Sigmoid colon (tissue), 6 donors: ENCODE measurements at regions not wholly inside any gene's neighbourhood (a gene's known extent, or its start where the extent isn't known, plus 50 kb on each side); places are given as distances from the start of the nearest gene placed in this dataset.
A peak's percentile ranks its signal among the peaks of the same experiment; 100 is the strongest.

Source experiments
- DNase-seq: peaks from one replicate; pipeline ENCODE4 v3.0.0-alpha.2; 2019
- H3K27ac ChIP-seq, 4 donors: fragments of 200-600 bp; sonication (generic); one replicate each; pipeline ENCODE4 v1.5.1; 2016 to 2019; ENCODE audit warnings: mild to moderate bottlenecking in 1 of 4
- H3K27me3 ChIP-seq, 3 donors: fragments of 200-600 bp; sonication (generic); one replicate each; pipeline ENCODE4 v1.5.1; 2019; ENCODE audit warnings: mild to moderate bottlenecking in 1 of 3
- H3K36me3 ChIP-seq, 4 donors: fragments of 200-600 bp; sonication (generic); one replicate each; pipeline ENCODE4 v1.5.1; 2016 to 2019
- H3K4me1 ChIP-seq, 4 donors: fragments of 200-600 bp; sonication (generic); one replicate each; pipeline ENCODE4 v1.5.1; 2017 to 2019
- H3K4me3 ChIP-seq, 4 donors: fragments of 200-600 bp; sonication (generic); one replicate each; pipeline ENCODE4 v1.5.1; 2017 to 2019; ENCODE audit warnings: mild to moderate bottlenecking in 2 of 4, moderate library complexity in 1 of 4
- H3K9me3 ChIP-seq, 4 donors: fragments of 200-600 bp in 3 of 4; sonication (generic) in 3 of 4; one replicate each; pipeline versions ENCODE4 v1.5.1 to v1.6.1; 2013 to 2019
- EP300 ChIP-seq, 4 donors: sonication (generic); formaldehyde crosslinking; IDR thresholded peaks; one replicate each; pipeline ENCODE4 v1.6.1; 2017; ENCODE audit warnings: antibody characterized with exemption in 4 of 4
- POLR2A ChIP-seq, 2 donors: fragments of 450-650 bp; IDR thresholded peaks; one replicate each; pipeline ENCODE4 v1.6.1; 2016; ENCODE audit warnings: antibody characterized with exemption in 2 of 2, mild to moderate bottlenecking in 2 of 2, moderate library complexity in 2 of 2
- POLR2AphosphoS5 ChIP-seq, 4 donors: sonication (generic); formaldehyde crosslinking; IDR thresholded peaks; one replicate each; pipeline ENCODE4 v1.6.1; 2017; ENCODE audit warnings: antibody characterized with exemption in 4 of 4
- WGBS, 2 donors: extraction: QIAGEN DNeasy Blood & Tissue Kit; methylation state at CpG; one replicate each; pipeline ENCODE4 v1.1.7; 2013; 5-methylcytosine and 5-hydroxymethylcytosine counted together
- intact Hi-C: fragments of 100-400 bp; cut with DNase I; formaldehyde crosslinking; loops from one replicate; pipeline ENCODE4 v1.15.1; 2023
- TF ChIP-seq, protein P1 (sequence below), 4 experiments: fragments of 450-650 bp in 3 of 4; fragments of 200-600 bp in 1 of 4; IDR thresholded peaks; one replicate each; pipeline ENCODE4 v1.5.1; 2016 to 2019; ENCODE audit warnings: antibody characterized with exemption in 4 of 4, mild to moderate bottlenecking in 3 of 4, moderate library complexity in 2 of 4
- donor health status: healthy with polysubstance abuse.
- donor health status: healthy.

DNA sequence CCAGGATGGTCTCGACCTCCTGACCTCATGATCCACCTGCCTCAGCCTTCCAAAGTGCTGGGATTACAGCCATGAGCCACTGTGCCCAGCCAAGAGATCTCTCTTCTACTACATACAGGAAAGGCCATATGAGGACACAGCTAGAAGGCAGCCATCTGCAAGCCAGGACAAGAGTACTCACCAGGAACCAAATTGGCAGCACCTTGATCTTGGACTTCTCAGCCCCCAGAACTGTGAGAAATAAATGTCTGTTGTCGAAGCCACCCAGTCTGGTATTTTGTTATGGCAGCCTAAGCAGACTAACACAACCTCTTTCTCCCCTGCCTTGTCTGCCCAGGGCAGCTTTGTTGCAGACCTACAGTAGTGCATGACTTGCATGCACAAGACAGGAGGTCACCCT lies 211.3 kb upstream of the HAAO start:
- no peak for TF ChIP-seq POLR2AphosphoS5 (IDR thresholded peaks at IDR 0.05)
- TF ChIP-seq EP300 (IDR thresholded peaks at IDR 0.05): no peak
- TF ChIP-seq, protein P1, sequence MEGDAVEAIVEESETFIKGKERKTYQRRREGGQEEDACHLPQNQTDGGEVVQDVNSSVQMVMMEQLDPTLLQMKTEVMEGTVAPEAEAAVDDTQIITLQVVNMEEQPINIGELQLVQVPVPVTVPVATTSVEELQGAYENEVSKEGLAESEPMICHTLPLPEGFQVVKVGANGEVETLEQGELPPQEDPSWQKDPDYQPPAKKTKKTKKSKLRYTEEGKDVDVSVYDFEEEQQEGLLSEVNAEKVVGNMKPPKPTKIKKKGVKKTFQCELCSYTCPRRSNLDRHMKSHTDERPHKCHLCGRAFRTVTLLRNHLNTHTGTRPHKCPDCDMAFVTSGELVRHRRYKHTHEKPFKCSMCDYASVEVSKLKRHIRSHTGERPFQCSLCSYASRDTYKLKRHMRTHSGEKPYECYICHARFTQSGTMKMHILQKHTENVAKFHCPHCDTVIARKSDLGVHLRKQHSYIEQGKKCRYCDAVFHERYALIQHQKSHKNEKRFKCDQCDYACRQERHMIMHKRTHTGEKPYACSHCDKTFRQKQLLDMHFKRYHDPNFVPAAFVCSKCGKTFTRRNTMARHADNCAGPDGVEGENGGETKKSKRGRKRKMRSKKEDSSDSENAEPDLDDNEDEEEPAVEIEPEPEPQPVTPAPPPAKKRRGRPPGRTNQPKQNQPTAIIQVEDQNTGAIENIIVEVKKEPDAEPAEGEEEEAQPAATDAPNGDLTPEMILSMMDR (IDR thresholded peaks at IDR 0.05): no peak
- no peak for TF ChIP-seq POLR2A (IDR thresholded peaks at IDR 0.05)
- no peak overlapping the region for H3K4me3 ChIP-seq
- no peaks in the 10 kb centered on the region for H3K9me3 ChIP-seq
- intact Hi-C loops: no loop called here
- no peaks in the 10 kb centered on the region for H3K4me1 ChIP-seq
- no peaks in the 10 kb centered on the region for H3K27me3 ChIP-seq
- no peak for DNase-seq
- WGBS, 2 donors: 87 to 93% methylated on average over 2 of the region's 2 CpGs
- H3K36me3 ChIP-seq: no peaks in the 10 kb centered on the region
- no peak overlapping the region for H3K27ac ChIP-seq

DNA sequence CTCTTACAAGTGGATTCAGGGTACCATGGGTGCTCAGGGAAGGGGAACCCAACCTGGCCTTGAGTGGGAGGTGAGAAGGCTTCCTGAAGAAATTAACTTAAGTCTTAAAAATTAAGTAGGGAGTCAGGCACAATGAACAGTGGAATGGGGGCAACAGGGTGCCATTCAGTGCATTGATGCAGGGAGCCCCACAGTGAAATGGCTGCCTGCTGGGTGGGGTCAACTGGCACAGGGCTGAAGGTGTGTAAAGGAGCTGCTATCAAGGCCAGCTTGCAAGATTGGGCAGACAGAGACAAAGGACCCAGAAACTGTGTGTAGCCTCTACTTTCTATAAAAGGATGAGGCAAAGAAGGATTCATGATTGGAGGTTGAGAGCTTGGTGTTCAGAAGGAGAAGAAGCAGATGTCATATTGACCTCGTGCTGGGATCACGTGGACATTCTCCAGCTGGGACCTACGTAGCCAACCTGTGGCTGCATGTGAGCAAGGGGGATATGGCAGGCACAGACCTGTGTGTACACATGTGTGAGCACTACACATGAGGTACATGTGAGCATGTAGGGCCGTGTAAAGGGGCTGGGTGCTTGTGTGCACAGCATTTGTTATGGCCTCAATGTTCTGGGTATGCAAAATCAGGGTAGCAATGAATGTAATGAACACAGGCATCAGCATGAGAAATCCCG lies 209.5 kb upstream of the HAAO start:
- H3K4me3 ChIP-seq: no peak overlapping the region
- intact Hi-C loops: no loop called here
- DNase-seq: no peak
- H3K27ac ChIP-seq: no peak overlapping the region
- H3K4me1 ChIP-seq: no peaks in the 10 kb centered on the region
- no peaks in the 10 kb centered on the region for H3K36me3 ChIP-seq
- no peaks in the 10 kb centered on the region for H3K9me3 ChIP-seq
- TF ChIP-seq EP300 (IDR thresholded peaks at IDR 0.05) (no peak), POLR2A (IDR thresholded peaks at IDR 0.05) (no peak), POLR2AphosphoS5 (IDR thresholded peaks at IDR 0.05) (no peak)
- TF ChIP-seq, protein P1 (IDR thresholded peaks at IDR 0.05): no peak
- H3K27me3 ChIP-seq: no peaks in the 10 kb centered on the region
- 86 to 89% methylated on average over 5 of the region's 5 CpGs for WGBS, 2 donors

DNA sequence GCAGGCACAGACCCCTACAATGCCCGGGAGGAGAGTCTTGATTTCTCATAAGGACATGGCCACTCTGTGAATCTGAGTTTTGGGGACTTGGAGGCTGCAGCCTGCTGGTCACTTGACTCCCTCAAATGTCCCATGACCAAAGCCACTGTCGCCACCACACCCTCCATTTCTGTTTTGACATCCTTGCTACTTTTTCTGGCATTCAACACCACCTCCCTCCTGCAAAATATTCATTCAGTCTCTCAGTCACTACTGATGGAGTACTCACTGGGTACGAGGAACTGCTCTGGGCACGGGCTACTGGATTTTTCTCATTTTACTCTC lies 208.6 kb upstream of the HAAO start:
- H3K4me1 ChIP-seq: no peaks in the 10 kb centered on the region
- no peaks in the 10 kb centered on the region for H3K36me3 ChIP-seq
- H3K27ac ChIP-seq: peak overlapping the region in 1 of 4 donors; percentile 23
- WGBS, 2 donors: 93% methylated on average over 4 of the region's 4 CpGs
- intact Hi-C loops: no loop called here
- no peaks in the 10 kb centered on the region for H3K27me3 ChIP-seq
- no peak for DNase-seq
- no peak overlapping the region for H3K4me3 ChIP-seq
- no peaks in the 10 kb centered on the region for H3K9me3 ChIP-seq
- TF ChIP-seq EP300 (IDR thresholded peaks at IDR 0.05) (no peak), POLR2A (IDR thresholded peaks at IDR 0.05) (no peak), POLR2AphosphoS5 (IDR thresholded peaks at IDR 0.05) (no peak)
- TF ChIP-seq, protein P1 (IDR thresholded peaks at IDR 0.05): no peak

DNA sequence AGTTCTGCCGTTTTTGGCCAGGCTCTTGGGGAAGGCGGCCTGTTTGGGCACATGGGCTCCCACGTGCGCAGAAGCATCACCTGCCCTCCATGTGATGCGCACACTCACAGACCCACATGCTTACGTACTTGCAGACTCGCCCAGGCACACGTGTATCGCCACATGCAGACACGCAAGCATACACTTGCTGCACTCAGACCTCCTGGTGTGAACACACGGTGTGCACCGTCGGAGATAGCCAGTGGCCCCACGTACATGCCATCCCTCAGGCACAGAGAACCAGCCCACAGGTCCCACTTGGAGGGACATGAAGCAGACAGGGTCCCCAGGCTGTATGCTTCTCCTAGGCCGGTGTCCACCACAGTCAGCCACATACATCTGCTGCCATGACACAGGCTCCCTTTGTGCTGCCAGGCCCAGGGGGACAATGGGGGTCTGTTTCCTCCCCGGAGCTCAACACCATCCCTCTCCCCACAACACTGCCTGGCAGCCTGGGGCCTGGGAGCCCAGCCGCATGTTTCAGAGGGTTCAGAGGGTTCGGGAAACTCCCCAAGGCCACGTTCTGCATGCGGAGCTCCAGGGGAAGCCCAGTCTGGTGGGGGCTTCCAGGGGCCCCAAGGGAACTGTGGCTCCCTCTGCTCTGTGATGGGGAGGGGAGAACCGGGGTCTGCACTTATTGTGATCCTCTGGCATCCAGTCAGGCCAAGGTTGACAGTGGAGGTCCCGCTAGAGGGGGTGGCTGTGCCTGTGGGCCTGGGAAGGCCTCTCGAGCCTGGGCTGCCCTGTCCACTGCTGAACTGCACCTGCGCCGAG lies 208.1 kb upstream of the HAAO start:
- no peaks in the 10 kb centered on the region for H3K4me1 ChIP-seq
- intact Hi-C loops: no loop called here
- no peaks in the 10 kb centered on the region for H3K9me3 ChIP-seq
- TF ChIP-seq, protein P1 (IDR thresholded peaks at IDR 0.05): no peak
- TF ChIP-seq EP300 (IDR thresholded peaks at IDR 0.05): no peak
- TF ChIP-seq POLR2A (IDR thresholded peaks at IDR 0.05): no peak
- no peak for TF ChIP-seq POLR2AphosphoS5 (IDR thresholded peaks at IDR 0.05)
- WGBS, 2 donors: 47 to 74% methylated on average over 24 of the region's 25 CpGs
- no peaks in the 10 kb centered on the region for H3K27me3 ChIP-seq
- H3K4me3 ChIP-seq: no peak overlapping the region
- DNase-seq: no peak
- peak overlapping the region in 2 of 4 donors; percentile 9 to 23 for H3K27ac ChIP-seq
- no peaks in the 10 kb centered on the region for H3K36me3 ChIP-seq
